Fibroblast of skin of scalp (primary cell): ENCODE measurements at regions not wholly inside any gene's neighbourhood (a gene's known extent, or its start where the extent isn't known, plus 50 kb on each side); places are given as distances from the start of the nearest gene placed in this dataset.
"Not testable (repeated sequence)": the region's sequence is repeated elsewhere in the genome, so short reads cannot be mapped to it uniquely, and the experiment has no call there.

Source experiments
- DNase-seq: peaks from one replicate; pipeline ENCODE4 v3.0.0-alpha.2; 2013

DNA sequence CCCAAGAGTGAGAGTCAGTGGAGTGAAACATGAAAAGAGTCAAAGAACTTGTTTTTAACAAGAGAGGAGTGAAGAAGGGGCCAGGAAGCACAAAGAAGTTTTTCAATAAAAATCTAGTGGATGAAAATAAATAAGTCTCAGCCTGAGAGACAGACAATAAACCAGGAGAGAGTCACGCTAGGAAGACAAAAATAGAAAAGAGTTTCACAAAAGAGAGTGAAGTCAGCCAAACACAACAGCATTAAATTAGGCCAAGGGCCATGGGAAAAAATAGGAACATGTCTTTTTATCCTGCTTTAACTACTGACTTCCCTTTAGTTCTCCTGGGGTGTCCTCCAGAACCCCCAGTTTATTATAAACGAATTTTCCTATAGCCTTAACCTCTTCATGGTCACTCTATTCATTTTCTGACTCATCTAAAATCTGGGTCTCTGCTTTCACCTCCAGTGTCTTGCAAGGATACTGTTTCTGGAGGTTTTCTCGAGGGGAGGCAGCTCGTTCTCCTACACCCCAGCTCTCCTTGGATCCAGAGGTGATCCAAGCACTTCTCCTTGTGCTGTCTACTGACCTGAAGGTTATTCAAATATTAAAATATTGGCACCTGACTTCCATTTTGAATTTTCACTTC lies 571.5 kb upstream of the PPP2R3A start:
- no peak for DNase-seq

DNA sequence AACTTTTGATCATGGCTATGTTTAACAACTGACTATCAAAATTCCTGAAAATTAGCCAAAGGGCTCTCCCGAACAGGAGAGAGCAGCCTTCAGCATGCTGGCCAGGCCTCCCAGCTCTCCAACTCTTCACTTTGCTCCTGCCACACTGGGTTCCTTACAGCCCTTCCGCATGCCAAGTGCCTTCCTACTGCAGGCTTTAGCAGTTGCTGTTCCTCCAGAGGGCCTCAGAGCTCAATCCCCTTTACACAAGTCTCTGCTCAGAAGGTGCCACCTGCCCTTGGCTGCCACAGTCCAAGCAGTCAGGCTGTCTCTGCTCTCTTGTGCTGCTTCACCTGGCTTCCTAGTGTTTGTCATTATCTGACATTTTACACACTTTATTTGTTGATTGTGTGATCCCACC lies 553.1 kb upstream of the PPP2R3A start:
- DNase-seq, result no peak

DNA sequence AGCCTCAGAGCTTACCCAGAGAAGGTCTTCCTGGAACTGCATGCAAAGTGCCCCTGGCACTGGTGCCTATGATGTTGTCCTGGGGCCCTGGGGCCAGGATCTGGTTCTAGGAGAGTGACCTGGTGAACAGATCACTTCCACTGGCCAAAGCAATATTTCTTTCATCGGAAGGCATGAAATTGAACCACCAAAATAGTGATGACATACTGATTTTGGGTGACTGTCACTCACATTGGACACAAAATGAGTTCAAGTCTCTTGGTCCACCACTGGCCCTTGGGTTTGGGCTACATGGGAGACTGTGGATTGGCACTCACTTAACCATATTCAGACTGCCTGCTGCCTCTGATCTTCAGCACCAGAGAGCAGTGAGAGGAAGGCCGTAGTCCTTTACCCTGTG lies 549.3 kb upstream of the PPP2R3A start:
- DNase-seq, result no peak

DNA sequence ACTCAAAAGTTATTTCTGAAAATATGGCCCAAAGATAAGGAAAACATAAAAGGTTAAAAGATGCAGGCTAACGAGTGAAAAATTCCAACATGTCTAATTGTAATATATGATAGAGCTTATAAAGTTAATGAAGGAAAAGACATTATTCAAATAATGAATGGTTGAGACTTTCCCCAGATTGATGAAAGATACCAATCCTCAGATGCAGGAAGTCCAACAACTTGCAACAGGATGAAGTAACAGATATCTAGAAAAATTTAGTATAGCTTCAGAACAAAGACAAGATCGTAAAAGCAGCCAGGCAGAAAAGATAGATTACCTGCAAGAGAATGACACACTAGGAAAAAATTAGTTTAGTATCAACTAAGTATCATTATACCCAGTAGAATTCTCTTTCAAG lies 546.4 kb upstream of the PPP2R3A start:
- DNase-seq, result no peak

DNA sequence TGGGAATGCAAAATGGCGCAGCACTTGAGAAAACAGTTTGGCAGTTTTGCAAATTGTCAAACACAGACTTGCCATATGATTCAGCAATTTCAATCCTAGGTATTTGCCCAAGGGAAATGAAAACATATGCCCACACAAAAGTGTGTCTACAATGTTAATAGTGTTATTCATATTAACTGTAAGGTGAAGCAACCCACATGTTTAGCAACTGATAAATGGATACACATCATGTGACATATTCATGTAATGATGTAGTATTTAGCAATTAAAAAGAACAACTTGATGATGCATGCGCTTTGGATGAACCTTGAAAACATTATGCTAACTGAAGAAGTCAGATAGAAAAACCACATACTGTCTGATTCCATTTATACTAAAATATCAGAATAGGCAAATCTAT lies 539.0 kb upstream of the PPP2R3A start:
- no peak for DNase-seq

DNA sequence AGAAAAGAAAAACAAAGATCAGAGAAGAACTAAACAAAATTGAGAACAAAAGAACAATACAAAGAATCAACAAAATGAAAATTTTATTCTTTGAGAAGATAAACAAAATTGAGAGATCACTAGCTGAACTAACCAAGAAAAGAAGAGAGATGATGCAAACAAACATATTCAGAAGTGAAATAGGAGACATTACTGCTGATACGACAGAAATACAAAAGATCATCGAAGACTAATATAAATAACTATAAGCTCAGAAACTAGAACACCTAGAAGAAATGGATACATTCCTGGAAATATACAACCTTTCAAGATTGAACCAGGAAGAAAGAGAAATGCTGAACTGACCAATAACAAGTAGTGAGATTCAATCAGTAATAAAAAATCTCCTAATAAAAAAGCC lies 533.1 kb upstream of the PPP2R3A start:
- no peak for DNase-seq

DNA sequence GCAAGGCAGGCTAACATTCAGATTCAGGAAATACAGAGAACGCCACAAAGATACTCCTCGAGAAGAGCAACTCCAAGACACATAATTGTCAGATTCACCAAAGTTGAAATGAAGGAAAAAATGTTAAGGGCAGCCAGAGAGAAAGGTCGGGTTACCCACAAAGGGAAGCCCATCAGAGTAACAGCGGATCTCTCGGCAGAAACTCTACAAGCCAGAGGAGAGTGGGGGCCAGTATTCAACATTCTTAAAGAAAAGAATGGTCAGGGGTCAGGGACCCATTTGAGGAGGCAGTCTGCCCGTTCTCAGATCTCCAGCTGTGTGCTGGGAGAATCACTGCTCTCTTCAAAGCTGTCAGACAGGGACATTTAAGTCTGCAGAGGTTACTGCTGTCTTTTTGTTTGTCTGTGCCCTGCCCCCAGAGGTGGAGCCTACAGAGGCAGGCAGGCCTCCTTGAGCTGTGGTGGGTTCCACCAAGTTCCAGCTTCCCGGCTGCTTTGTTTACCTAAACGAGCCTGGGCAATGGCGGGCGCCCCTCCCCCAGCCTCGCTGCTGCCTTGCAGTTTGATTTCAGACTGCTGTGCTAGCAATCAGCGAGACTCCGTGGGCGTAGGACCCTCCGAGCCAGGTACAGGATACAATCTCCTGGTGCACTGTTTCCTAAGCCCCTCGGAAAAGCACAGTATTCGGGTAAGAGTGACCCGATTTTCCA lies 526.5 kb upstream of the PPP2R3A start:
- DNase-seq, result not testable (repeated sequence)

DNA sequence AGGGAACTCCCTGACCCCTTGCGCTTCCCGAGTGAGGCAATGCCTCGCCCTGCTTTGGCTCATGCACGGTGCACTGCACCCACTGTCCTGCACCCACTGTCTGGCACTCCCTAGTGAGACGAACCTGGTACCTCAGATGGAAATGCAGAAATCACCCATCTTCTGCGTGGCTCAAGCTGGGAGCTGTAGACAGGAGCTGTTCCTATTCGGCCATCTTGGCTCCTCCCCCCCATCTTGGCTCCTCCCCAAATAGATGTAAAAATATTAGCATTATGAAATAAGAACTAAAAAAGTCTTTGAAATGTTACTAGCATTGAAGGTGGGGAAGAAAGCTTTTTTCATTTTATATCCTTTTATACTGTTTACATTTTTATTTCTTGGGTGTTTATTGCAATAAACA lies 525.9 kb upstream of the PPP2R3A start:
- not testable (repeated sequence) for DNase-seq

DNA sequence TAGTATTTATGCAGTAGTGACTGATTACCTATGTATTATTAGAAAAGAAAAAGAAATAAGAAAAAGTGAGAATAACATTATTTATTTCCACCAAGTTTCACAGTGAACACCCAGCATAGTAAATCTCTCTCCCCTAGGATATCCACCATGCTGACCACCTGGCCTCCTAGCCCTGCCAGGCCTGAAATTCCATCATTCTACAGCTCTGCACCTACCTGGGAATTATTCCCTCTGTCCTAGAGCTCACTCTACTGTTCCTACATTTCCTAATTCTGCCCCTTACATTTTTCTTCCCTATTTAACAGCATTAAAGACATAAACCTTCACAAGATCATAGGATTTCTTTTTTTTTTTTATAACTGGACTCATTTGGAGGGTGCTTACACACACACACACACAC lies 525.3 kb upstream of the PPP2R3A start:
- DNase-seq, result no peak

DNA sequence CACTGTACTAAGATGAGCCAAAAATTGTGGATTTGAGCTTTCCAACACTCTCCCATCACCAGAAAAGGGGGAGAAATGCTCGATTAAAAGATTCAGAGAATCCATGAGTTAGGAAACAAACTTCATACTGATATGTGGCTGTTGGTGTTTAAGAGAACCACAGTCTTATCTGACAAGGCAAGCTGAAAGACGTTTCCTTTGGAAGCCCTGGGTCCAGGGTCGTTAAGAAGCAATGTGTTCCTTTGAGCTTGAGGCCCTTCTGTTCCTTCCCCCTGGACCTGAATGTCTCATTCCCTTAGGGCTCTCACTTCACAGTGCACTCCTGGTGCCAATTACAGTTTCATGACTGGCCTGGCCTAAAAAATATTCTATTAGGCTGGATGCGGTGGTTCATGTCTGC lies 524.8 kb upstream of the PPP2R3A start:
- DNase-seq, result no peak

DNA sequence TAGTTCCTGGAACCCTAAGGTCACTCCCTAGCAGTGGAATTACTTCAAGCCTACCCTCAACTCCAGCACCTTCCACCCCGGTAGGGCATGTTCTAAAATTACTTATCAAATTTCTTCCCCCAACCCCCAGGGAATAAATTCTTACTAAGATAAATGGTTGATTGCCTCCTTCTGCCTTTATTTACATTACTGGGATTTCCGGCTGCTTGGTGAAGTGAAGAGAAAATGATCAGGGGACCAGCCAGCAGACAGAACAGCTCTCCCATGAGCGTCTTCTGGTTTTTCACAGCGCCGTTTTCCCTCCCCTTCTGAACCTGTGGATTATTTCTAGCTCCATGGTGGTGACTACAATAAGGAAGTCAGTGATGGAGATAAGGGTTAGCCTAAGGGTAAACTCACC lies 521.5 kb upstream of the PPP2R3A start:
- DNase-seq, result no peak

DNA sequence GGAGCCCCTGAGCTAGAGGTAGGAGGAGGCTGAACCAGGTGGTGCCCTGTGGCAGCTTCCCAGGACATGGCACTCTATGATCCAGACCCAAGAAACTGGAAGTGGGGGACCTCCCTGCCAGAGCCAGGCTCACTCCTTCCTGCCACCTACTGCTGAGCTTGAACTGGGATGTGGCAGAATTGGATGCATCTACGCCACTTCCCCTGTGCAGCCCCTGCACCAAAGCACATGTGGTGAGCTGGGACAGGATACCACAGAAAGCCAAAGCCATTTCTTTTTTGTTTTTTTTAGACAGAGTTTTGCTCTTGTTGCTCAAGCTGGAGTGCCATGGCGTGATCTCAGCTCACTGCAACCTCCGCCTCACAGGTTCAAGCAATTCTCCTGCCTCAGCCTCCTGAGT lies 518.0 kb upstream of the PPP2R3A start:
- DNase-seq, result no peak

DNA sequence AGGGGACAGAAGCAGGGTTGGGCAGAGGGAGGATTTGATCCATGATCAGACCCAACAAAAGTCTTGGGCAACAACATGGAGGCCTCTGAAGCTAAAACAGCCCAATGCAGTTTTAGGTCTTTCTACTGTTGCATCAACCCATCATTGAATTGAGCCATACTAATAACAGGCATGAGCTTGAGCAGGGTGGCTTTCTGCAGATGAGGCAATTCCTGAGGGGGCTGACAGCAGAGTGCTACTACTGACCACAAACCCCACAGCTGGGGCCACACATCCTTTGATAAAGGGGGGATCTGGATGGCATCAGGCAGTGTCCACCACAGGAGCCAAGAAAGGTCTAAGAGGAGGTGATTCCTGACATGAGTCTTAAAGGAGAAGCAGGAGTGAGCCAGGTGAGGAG lies 517.0 kb upstream of the PPP2R3A start:
- DNase-seq, result no peak

DNA sequence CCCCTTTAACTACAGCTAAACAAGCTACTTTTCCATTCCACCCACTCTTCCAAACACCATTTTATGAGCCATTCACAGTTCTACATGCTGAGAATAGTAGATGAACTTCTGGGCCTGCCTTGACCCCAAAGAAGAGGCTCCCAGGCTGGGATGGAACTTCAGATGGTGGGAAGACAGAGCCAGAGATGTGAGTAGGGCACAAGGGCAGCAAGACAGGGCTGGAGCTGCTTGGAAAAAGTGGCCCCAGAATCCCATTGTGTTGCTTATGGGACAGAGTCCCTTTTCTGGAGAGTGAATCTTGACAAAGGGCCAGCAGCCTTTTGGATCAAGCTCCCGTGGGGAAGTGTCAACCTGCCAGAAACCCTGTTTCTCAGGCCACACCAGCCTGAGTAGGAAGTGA lies 516.5 kb upstream of the PPP2R3A start:
- no peak for DNase-seq

DNA sequence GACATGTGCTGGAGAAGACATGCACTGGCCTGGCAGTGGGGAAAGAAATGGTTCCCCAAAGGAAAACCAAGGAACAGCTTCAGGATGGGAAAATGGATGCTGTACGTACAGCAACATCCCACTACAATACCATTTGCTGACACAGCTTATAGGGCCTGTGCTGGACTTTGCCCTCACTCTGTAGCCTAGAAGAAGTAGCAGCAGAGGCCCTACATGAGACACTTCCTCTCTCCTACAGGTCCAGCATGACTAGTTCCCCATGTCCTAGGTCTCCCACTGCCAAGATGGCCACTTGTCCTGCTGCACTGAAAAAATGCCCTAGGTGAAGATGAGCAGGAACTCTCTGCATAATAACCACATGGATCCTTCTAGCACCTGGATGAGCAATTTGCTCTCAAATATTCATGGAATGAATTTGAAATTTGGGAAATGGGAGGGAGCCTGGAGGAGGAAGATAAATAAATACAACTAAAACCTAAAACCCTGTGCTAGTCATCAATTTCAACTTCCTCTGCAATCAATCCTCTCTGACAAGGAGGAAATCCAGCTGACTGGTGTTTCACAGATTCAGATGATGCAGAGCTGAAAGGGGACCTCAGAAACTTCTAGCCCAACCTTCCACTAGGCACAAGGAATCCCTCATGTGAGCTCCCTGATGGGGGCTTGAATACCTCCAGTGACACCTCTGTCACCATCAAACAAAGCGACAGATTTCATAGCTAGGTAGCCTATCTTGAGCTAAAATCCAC lies 514.3 kb upstream of the PPP2R3A start:
- no peak for DNase-seq

DNA sequence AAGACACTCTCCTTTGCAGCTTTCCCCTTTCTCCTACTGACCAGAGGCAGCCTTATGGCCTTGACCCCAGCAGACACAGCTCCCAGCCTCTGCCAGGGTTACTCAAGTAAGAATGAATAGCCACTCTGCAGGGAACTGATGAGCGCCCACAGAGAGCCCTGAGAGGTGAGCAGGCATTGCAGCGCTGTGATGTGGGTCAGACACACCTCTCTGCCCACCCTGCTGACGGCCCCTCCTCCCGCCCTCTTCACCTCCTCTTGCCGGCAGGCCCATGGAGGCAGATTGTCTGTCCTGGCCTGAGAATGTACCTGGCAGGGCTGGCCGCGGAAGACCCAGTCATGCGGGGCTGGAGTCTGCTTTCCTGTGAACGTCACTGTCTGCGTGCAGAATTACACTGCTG lies 512.6 kb upstream of the PPP2R3A start:
- DNase-seq, result no peak

DNA sequence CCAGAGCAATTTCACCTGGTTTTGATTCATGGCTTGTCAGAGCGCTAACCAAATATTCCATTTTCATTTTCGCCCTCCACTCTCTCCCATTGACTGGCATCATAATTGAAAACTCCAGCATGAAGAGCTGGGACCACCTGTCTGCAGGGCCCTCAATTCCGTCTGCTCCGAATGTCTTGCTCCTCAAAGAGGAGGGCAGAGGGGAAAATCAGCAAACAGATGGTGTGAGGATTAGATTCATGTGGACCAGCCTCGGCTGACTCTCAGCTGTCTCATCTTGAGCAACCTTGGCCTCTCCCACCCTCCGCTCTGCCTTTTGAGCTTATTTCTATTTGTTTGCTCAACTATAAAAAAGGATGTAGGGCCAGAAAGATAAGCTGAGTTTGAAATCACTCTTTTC lies 512.2 kb upstream of the PPP2R3A start:
- no peak for DNase-seq

DNA sequence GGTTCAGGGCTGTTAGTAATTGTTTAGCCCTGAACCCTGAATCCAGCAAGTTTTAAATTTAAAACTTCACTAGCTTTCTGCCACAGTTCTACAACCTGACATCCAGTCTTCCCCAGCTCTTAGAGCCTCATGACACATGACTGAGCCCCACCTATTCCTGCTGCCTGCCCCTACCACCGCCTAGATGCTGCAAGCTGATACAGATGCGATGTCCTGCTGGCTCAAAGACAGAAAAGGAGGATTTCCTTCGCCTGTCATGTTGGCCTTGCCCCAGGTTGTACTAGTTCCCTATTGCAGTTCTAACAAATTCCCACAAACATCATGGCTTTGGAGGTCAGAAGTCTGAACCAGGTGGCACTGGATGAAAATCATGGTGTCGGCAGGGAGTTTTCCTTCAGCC lies 510.6 kb upstream of the PPP2R3A start:
- no peak for DNase-seq

DNA sequence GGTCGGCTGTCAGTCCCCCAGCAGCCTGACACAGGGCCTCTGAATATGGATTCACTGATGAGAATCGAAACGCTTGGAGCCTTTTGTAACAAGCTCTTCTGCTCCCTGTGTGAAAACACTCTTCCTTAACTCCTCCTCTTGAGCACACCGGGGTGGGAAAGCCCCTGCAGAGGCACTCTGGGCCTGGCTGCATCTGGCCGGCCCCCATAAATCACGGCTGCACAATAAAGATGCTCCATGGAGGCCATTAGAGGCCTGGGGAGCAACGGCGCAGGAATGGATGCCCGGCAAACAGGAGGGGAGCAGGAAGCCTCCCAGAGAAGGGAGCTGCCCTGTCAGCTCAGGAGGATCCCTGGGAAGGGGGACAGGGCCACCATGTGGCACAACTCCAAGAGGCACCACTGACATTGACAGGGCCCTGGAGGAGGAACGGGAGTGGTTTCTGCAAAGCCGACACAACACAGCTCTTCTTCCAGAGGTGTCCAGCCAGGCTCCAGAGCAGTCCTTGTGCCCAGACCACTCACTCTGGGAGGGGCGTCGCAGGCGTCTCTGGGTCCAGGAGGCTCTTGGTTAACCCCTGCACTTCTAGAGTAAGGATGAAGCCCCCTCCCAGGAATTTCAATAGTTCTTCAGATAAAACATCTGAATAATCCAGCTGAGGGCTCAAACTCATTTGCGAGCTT lies 509.3 kb upstream of the PPP2R3A start:
- no peak for DNase-seq

DNA sequence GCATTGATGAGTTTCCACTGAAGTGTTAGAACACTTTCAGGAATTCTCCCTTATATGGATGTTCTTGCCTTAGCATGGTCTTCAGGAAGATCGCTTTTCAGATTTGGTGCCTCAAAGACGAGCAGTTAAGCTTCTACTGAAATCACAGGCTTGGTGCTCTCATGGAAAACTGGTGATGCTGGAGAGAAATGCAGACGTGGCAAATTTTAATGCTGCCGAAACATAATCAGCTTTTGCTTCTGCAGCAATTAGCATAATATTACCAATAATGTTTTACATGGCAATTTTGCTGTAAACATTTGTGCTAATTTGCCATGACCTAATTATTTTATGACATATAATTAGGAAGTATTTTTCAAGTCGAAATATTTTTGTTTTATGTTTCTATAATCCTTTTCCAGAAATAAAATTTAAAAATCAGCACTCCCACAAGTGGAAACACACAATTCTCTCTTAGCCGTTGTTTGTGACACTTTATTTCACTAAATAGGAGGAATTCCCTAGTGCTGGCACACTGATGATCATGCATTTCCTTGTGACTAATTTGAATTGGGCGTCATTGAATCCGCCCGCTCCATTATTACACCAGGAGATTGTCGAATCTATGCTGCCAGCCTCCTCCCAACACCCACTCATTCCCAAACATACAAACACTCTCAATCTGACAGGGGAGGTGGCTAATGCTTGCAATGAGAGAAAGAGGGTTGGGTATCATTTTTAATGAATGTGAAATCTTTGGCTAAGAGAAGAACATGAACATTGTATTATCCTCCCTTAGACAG lies 506.8 kb upstream of the PPP2R3A start:
- no peak for DNase-seq

DNA sequence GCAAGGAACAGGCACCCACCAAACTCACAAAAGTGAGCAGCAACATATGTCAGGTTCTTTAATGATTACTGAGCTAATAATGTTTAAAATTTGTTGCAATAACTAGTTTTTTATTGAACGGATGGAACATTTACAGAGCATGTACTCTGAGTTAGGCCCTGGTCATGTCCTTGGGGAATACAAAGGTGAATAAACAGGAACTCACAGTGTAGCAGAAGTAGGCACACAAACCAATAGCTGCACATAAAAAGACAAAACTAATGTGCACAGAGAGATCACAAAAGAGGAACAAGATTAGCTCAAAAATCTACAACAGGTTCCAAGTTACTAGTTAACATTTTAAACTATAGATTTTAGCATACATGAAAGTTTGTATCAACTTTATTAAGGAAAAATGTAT lies 505.3 kb upstream of the PPP2R3A start:
- no peak for DNase-seq

DNA sequence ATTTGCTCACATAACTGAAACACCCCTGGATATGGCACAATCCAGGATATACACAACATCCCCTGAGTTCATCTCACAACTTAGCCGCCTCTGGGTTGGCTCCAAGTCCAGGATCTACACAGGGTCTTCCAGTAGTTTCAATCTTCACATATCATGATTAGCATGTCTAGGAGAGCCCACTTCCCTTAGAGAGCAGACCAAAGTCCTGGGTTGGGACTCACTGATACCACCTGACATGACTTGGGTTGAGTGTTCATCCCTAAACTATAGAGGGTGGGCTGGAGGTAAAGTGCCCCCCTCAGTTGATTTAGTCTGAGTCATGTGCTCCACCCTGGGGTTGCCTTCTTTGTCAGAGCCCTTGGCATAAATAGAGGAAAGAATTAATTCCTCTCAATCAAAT lies 493.6 kb upstream of the PPP2R3A start:
- no peak for DNase-seq

DNA sequence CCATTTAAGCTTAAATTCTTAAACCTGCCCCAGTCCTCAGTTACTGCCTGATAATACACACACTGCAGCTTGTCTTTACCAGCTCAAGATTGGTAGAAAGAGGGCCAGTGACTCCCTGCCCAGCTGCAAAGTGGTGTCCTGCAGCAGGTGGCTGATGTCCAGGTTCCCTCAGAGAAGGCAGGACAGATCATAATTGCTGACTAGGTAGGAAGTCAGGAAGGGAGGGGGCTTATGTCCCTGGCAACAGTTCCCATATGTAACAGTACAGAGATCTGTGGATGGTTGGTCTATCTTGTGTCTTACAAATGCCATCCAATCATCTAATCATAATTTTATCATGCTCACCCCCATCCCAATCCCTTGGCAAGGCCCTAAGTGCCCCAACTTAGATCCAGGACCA lies 492.1 kb upstream of the PPP2R3A start:
- no peak for DNase-seq
